ENCODE measurements at regions not wholly inside any gene's neighbourhood (a gene's known extent, or its start where the extent isn't known, plus 50 kb on each side); places are given as distances from the start of the nearest gene placed in this dataset.

- no peak for ATAC-seq
- no peak for TF ChIP-seq EP300 (IDR thresholded peaks at IDR 0.05)
- TF ChIP-seq POLR2A (IDR thresholded peaks at IDR 0.05): no peak
- TF ChIP-seq POLR2AphosphoS5 (IDR thresholded peaks at IDR 0.05): no peak
- TF ChIP-seq CTCF (IDR thresholded peaks at IDR 0.05): no peak
- no peak overlapping the region for H3K4me3 ChIP-seq
Observed at GRCh38 chr4:112942077-112942476, 107.4 kb upstream of the ANK2 start.

GRCh38 chr4:112942997-112943396 is 106.5 kb upstream of the ANK2 start:
- Histone ChIP-seq H3K36me3 (no peaks in the 10 kb centered on the region), H3K4me3 (no peak overlapping the region), H3K27me3 (no peaks in the 10 kb centered on the region), H3K4me1 (peaks cover 0 to 9% (median 0%) of the 10 kb centered on the region in 3 donors), H3K9me3 (no peaks in the 10 kb centered on the region), H3K27ac (no peak overlapping the region)
- WGBS, 2 donors (ENCODE audit: low coverage in 1 of 2): 77 to 80% methylated on average over 2 of the region's 2 CpGs
- no peak for ATAC-seq
- TF ChIP-seq CTCF (IDR thresholded peaks at IDR 0.05) (no peak), POLR2A (IDR thresholded peaks at IDR 0.05) (no peak), POLR2AphosphoS5 (IDR thresholded peaks at IDR 0.05) (no peak), EP300 (IDR thresholded peaks at IDR 0.05) (no peak)

More at GRCh38 chr4:112942077-112942476, 107.4 kb upstream of the ANK2 start:
- no peaks in the 10 kb centered on the region for H3K27me3 ChIP-seq
- no peaks in the 10 kb centered on the region for H3K36me3 ChIP-seq
- H3K9me3 ChIP-seq: no peaks in the 10 kb centered on the region
- 84 to 96% methylated on average over 2 of the region's 2 CpGs for WGBS, 2 donors (ENCODE audit: low coverage in 1 of 2)
- H3K27ac ChIP-seq: no peak overlapping the region
- peaks cover 0 to 9% (median 0%) of the 10 kb centered on the region in 3 donors for H3K4me1 ChIP-seq

- no peak for TF ChIP-seq POLR2A (IDR thresholded peaks at IDR 0.05)
- no peak for TF ChIP-seq EP300 (IDR thresholded peaks at IDR 0.05)
- TF ChIP-seq CTCF (IDR thresholded peaks at IDR 0.05): no peak
- no peak for TF ChIP-seq POLR2AphosphoS5 (IDR thresholded peaks at IDR 0.05)
- Histone ChIP-seq H3K9me3 (no peaks in the 10 kb centered on the region), H3K27ac (no peak overlapping the region), H3K36me3 (no peaks in the 10 kb centered on the region), H3K4me1 (no peaks in the 10 kb centered on the region), H3K27me3 (no peaks in the 10 kb centered on the region), H3K4me3 (no peak overlapping the region)
- no peak for ATAC-seq
Observed at GRCh38 chr4:112944006-112944405, 105.4 kb upstream of the ANK2 start.

- no peak overlapping the region for H3K4me3 ChIP-seq
- H3K9me3 ChIP-seq: no peaks in the 10 kb centered on the region
- H3K27me3 ChIP-seq: no peaks in the 10 kb centered on the region
- no peak for TF ChIP-seq CTCF (IDR thresholded peaks at IDR 0.05)
- TF ChIP-seq POLR2A (IDR thresholded peaks at IDR 0.05): no peak
- TF ChIP-seq EP300 (IDR thresholded peaks at IDR 0.05): no peak
- TF ChIP-seq POLR2AphosphoS5 (IDR thresholded peaks at IDR 0.05): no peak
- H3K36me3 ChIP-seq: no peaks in the 10 kb centered on the region
- no peak for ATAC-seq
- no peak overlapping the region for H3K27ac ChIP-seq
- H3K4me1 ChIP-seq: no peaks in the 10 kb centered on the region
- WGBS, 2 donors (ENCODE audit: low coverage in 1 of 2): 59 to 96% methylated on average over 4 to 5 of the region's 7 CpGs
Observed at GRCh38 chr4:112946127-112946526, 103.3 kb upstream of the ANK2 start.

- ATAC-seq: no peak
- H3K4me1 ChIP-seq: peaks cover 0 to 4% (median 0%) of the 10 kb centered on the region in 3 donors
- H3K27me3 ChIP-seq: no peaks in the 10 kb centered on the region
- TF ChIP-seq POLR2AphosphoS5 (IDR thresholded peaks at IDR 0.05) (no peak), CTCF (IDR thresholded peaks at IDR 0.05) (no peak), EP300 (IDR thresholded peaks at IDR 0.05) (no peak), POLR2A (IDR thresholded peaks at IDR 0.05) (no peak)
- no peak overlapping the region for H3K4me3 ChIP-seq
- 47 to 67% methylated on average over 2 of the region's 2 CpGs for WGBS, 2 donors (ENCODE audit: low coverage in 1 of 2)
- H3K9me3 ChIP-seq: no peaks in the 10 kb centered on the region
- no peaks in the 10 kb centered on the region for H3K36me3 ChIP-seq
- no peak overlapping the region for H3K27ac ChIP-seq
Observed at GRCh38 chr4:112947616-112948015, 101.8 kb upstream of the ANK2 start.

All from gastroesophageal sphincter (tissue), 4 donors.